HG03520 (cell line): ENCODE measurements at regions not wholly inside any gene's neighbourhood (a gene's known extent, or its start where the extent isn't known, plus 50 kb on each side); places are given as distances from the start of the nearest gene placed in this dataset.
"Not testable (repeated sequence)": the region's sequence is repeated elsewhere in the genome, so short reads cannot be mapped to it uniquely, and the experiment has no call there.

Experiments used
- ATAC-seq: cut with Tn5 transposase; IDR thresholded peaks from one replicate; pipeline ENCODE4 v1.9.1; 2021; ENCODE audit warnings: mild to moderate bottlenecking, moderate library complexity; ENCODE audit not compliant: unreplicated experiment

- not testable (repeated sequence) for ATAC-seq
Measured at GRCh38 chr3:912717-913116, 180.1 kb upstream of the CNTN6 start.

- ATAC-seq: no peak
Measured at GRCh38 chr3:923161-923910, 169.5 kb upstream of the CNTN6 start.

- no peak for ATAC-seq
Measured at GRCh38 chr3:930866-931265, 162.0 kb upstream of the CNTN6 start.

- ATAC-seq: no peak
Measured at GRCh38 chr3:933326-933725, 159.5 kb upstream of the CNTN6 start.

DNA sequence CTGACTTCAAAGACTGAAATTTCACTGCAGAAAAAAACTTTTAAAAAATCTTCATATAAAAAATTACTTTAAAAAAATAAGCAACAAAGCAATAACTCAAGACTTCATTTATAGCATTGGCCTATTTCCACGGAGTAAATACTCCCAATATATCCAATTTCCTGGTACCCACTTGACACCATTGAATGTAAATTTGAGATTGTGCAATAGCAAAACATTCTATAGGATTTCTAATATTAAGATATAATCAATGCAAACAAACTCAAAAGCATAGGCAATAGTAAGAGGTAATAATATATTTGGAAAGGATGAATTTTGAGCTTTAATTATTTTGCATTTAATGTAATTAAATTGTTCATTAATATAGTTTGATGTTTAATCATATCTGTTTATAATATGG lies 148.0 kb upstream of the CNTN6 start:
- no peak for ATAC-seq

GRCh38 chr3:945738-946137 lies 147.1 kb upstream of the CNTN6 start:
- ATAC-seq: no peak

DNA sequence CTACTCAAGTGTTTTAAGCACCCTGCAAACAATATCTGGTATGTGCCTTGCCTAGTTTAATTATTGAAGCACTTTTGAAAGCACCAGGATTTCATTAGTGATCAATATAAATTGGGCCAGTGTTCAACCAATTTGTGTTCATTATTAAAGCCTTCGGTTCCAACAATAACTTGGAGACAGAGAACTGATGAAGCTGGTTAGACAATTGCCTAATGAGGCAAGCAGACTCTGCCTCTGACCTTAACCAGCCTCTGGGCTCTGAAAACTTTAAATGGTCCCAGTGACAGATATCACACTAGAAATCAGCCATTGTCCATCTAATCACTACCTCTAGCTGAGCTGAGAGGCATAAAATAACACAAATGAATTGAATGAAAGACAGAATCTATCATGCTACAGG lies 139.9 kb upstream of the CNTN6 start:
- ATAC-seq: no peak

GRCh38 chr3:963255-963654 lies 129.6 kb upstream of the CNTN6 start:
- no peak for ATAC-seq

GRCh38 chr3:963755-964154 lies 129.1 kb upstream of the CNTN6 start:
- ATAC-seq: no peak

DNA sequence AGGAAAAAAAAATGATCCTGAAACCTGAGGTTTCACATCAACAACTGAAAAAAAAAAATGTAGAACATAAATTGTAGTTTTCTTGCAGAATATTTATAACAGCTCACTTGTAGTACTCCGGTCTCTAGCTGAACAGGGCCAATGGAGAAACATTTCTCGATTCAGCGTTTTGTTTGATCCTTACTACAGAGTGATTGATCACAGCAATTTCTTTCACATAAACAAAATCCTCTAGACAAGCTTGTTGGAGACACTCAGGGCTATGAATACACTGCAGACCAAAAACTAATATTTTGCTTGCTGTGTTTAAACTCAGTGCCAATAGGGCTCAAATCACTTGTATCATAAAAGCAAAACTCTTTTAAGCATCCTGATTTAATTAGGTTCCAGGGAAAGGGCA lies 127.0 kb upstream of the CNTN6 start:
- no peak for ATAC-seq

- no peak for ATAC-seq
Measured at GRCh38 chr3:966341-966740, 126.5 kb upstream of the CNTN6 start.

GRCh38 chr3:973340-973739 lies 119.5 kb upstream of the CNTN6 start:
- ATAC-seq: no peak

DNA sequence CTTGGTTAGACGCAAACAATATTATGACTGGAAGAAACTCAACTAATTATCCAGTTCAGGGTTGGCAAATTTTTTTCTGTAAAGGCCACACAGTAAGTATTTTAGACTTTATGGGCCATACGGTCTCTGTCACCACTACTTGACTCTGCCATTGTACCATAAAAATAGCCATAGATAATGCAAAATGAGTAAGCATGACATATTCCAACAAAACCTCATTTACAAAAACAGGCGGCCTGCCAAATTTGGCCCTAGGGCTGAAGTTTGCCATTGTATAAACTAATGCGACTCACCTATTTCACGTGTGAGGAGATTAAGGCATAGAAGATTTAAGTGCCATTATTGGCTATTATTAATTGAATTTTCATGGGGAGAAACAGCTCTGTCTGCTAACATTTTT lies 116.8 kb upstream of the CNTN6 start:
- no peak for ATAC-seq

DNA sequence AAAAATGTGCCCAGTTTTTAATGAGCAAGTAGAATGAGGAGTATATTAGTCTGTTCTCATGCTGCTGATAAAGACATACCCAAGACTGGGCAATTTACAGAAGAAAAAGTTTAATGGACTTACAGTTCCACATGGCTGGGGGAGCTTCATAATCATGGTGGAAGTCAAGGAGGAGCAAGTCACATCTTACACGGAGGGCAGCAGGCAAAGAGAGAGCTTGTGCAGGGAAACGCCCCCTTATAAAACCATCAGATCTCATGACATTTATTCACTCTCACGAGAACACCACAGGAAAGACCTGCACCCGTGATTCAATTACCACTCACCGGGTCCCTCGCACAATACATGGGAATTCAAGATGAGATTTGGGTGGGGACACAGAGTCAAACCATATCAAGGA lies 111.7 kb upstream of the CNTN6 start:
- ATAC-seq: no peak

DNA sequence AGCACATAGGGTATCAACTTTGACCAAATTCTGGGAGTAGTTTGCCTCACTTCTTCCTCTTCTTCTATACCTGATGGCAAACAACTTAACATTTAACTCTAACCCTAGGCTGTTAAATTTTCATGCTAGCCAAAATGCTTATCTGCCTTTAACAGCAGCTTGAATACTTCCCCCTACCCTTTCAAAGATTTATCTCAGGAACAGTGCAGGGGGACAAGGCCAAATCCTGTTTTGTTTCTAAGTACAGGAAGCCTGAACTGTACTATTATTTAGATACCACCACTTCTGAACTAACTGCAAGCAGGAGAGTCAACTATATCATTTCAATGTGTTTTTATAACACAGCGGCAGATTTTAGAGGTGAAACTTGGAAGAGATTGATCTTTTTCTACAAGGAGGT lies 104.0 kb upstream of the CNTN6 start:
- no peak for ATAC-seq

GRCh38 chr3:992871-993270 lies 100.0 kb upstream of the CNTN6 start:
- no peak for ATAC-seq

- no peak for ATAC-seq
Measured at GRCh38 chr3:1002010-1002409, 90.8 kb upstream of the CNTN6 start.

GRCh38 chr3:1007866-1008265 lies 85.0 kb upstream of the CNTN6 start:
- no peak for ATAC-seq

- ATAC-seq: no peak
Measured at GRCh38 chr3:1010228-1010627, 82.6 kb upstream of the CNTN6 start.

DNA sequence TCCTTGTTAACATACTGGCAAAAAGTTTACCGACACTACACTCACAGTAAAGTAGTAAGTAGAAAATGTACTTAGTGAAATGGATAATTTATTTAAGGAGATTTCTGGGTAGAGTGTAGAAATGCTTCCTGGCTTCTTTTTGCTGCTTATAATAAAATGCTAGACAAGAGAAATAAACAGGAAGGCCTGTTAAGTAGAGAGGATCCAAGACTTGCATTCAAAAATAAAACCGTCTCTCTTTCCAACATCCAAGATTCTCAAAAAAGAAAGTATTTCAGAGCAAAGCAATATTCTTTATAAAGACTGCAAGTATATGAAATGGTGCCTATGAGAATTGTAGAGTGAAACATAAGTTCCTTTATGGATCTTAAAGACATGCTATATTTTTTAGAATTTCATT lies 77.0 kb upstream of the CNTN6 start:
- no peak for ATAC-seq

DNA sequence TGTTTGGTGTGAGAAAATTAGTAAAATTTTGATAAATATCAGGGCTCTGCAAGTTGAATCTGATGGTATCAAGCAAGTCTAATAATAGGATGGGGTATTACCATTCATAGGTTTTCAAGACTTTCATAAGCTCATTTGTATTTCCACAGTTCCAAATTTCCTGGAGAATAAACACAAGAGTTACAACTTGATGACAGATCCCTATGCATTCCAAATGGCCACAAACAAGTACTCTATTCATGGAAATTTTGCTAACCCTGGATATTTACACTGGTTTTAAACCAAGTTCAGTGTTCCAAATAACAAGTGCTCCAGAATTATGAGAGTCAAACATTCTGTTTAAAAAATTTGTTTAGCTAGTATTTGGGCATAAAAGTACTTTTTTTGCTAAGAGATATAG lies 75.0 kb upstream of the CNTN6 start:
- ATAC-seq: no peak

GRCh38 chr3:1019157-1019556 lies 73.7 kb upstream of the CNTN6 start:
- no peak for ATAC-seq

DNA sequence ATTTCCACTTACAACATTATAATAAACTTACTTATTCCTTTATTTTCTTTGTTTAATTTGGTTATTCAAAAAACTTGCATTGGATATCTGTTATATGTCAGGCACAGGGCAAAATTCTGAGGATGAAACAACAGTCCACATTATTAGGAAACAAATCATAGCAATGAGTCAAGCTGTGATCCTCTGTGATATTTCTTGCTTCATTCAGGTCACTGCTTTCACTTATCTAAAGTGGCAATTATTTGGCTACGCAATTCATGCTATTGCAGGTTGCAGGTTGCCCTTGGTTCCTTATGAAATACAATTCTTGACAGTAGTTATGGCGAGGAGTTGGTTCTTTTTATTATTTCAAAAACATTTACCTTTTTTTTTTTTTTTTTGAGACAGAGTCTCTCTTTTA lies 66.4 kb upstream of the CNTN6 start:
- ATAC-seq: no peak
